ENCODE measurements at regions not wholly inside any gene's neighbourhood (a gene's known extent, or its start where the extent isn't known, plus 50 kb on each side); places are given as distances from the start of the nearest gene placed in this dataset.

GRCh38 chr12:66733321-66733720, 54.4 kb upstream of the GRIP1 start:
- no peak for TF ChIP-seq POLR2A (IDR thresholded peaks at IDR 0.05; ENCODE audit: low read depth, low read length)
- no peak for TF ChIP-seq TAF1 (IDR thresholded peaks at IDR 0.05; ENCODE audit: low read depth, low read length)
- TF ChIP-seq POLR2AphosphoS5 (IDR thresholded peaks at IDR 0.05; ENCODE audit: low read depth, low read length): no peak
- no peak for TF ChIP-seq PAX5 (IDR thresholded peaks at IDR 0.05; ENCODE audit: insufficient read depth, low read length, severe bottlenecking)
- TF ChIP-seq POU2F2 (IDR thresholded peaks at IDR 0.05; ENCODE audit: low read depth, low read length): no peak
- TF ChIP-seq SPI1 (IDR thresholded peaks at IDR 0.05; ENCODE audit: low read depth, low read length): no peak

All from GM12891 (cell line).